GM12874 (cell line): ENCODE measurements at regions not wholly inside any gene's neighbourhood (a gene's known extent, or its start where the extent isn't known, plus 50 kb on each side); places are given as distances from the start of the nearest gene placed in this dataset.

Experiments
- CTCF ChIP-seq: IDR thresholded peaks from 2 replicates; pipeline ENCODE4 v1.5.1; 2011; ENCODE audit warnings: low read depth, mild to moderate bottlenecking, control low read depth, low read length, moderate library complexity; ENCODE audit not compliant: insufficient read depth

DNA sequence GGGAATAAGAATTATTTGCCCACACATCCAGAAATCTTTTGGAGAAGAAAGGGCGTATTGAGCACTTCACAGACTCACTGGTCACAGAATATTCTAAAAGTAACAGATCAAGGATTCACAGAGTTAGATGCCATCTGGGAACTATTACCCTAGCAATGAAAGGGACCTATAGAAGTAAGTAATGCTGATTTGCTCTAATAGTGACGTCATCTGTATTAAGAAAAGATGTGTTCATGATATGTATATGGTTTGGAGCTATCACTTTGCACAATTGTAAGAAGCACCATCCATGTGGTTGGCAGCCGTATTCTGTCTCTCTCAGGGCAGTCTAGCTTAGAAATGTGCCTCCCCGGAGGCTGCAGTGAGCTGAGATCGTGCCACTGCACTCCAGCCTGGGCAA, 52.8 kb upstream of the SV2C start:
- TF ChIP-seq CTCF = no peak

DNA sequence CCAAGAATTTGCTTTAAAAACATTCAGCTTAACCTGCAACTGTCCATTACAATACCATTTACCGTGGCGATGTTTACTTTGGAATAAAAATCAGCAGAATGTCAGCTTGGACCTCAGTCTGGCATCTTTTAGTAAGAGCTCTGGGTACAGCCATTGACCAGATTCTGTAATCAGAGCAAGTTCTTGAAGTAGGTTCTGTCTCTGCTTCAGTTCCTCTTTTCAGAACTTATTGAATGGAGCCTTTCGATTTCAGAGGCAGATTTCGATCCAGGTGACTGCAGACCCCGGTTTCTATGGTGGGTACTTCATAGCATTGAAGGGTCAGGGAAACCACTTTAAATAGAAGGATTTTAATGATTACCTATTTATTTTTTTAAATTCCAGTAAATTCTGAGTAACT, 53.4 kb upstream of the SV2C start:
- no peak for TF ChIP-seq CTCF

DNA sequence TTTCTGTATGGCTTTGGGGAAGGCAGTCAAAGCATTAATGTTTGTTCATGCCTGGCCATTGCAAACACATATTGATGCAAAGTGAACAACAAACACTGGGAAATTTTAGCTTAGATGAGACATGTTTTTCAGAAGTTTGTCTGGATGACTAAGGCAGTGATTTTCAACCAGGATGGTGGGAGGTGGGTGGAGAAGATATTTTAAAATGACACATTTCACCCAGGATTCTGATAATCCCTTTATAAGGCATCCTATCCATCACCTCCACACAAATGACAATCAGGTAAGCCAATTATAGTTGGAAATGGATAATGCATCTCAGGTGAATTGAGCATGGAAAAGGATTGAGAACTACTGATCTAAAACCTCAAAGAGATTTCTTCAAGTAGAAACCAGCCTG, 57.4 kb upstream of the SV2C start:
- no peak for TF ChIP-seq CTCF

- TF ChIP-seq CTCF = no peak
These were observed 58.1 kb upstream of the SV2C start for GRCh38 chr5:76025069-76025468.

GRCh38 chr5:76022611-76023010, 60.6 kb upstream of the SV2C start:
- no peak for TF ChIP-seq CTCF

DNA sequence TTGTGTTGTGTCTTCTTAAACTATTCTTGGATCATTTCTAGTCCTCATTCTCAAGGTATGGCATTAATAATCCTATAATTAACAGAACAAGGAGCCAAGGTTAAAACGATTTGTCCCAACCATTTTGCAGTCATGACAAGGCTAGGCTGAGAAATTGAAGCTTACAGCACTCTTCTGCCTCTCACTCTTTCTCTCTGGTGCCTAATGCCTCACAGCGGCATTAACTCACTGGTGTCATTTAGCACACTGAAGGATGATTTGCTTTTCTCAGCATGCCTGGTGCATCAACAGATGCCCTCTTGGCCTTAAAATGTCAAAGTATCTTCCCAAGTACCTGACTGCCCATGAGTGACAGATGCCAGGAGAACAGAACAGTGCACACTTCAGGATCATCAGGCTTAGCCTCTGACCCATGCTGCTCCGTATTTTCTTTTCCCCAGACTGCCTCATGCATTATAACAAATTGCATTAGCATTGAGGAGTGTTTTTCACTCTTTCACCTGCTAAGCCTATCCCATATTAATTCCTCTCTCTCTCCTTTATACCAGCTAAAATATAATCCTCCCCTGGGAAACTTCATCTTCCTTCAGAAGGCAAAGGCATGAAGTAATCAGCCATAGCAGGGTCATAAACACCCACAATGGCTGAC, 61.1 kb upstream of the SV2C start:
- TF ChIP-seq CTCF = no peak

DNA sequence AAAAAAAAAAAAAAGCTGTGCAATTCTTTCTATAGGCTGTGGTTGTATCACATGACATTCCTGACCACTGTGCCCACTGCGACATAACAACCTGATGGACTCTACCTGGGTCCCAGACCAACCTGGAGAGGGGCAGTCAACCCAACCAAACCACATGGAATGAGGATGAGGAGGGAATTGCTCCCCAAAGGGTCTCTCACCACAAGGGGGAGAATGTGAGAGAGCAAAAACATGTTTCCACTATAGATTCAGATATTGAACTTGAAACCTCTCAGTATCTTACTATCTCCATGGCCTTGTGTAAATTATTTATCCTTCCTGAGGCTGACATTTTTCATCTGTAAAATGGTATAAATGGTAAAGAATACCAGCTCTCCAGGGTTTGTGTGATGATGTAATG, 66.9 kb upstream of the SV2C start:
- TF ChIP-seq CTCF = no peak
